ENCODE measurements at regions not wholly inside any gene's neighbourhood (a gene's known extent, or its start where the extent isn't known, plus 50 kb on each side); places are given as distances from the start of the nearest gene placed in this dataset.
"Not testable (repeated sequence)": the region's sequence is repeated elsewhere in the genome, so short reads cannot be mapped to it uniquely, and the experiment has no call there.

DNA sequence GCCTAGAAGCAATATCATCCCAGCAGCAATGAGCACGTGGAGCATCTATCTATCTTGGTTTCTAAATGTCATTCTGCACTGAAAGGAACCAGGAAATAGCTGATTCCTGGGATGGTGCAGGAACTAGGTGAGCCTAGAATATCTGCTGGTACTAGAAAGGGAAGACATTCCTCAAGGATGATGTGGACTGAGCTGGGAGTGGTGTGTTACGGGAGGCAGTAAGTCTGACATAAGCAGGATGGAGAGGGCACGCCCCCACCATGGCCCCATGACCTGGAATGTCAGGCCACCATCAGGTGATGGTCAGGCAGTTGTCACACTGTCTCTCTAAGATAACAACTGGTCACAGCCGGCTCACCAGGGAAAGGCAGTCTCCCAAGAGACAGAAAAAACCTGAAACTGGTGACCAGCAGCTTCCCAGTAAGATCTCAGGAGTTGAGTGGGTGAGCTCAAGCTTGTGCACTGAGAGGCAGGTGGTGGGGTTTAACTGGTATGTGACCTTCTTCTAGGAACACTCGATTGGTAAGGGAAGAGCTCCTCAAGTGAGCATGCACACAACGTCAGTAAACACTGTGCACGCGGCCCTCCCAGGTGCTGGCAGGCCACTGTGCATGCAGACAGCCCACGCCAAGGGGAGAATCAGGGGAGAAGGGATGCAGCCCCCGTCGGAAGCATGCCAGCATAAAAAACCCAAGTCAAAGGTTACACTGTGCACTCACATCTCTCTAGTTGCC lies 148.7 kb downstream of the ADSS2 start:
- no peak for DNase-seq

DNA sequence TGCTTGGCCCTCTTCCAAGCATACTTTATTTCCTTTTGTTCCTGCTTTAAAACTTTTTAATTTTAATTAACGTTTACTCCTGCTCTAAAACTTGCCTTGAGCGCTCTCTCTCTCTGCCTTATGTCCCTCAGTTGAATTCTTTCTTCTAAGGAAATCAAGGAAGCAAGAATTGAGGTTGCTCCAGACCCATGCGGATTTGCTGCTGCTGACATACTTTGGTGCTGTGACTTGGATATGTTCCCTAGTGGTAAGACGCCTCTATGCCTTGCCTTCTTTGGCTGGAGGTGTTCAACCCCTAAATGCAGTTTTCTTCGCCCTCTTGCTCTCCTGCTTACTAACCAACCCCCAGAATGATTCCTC lies 148.1 kb downstream of the ADSS2 start:
- DNase-seq, result no peak

DNA sequence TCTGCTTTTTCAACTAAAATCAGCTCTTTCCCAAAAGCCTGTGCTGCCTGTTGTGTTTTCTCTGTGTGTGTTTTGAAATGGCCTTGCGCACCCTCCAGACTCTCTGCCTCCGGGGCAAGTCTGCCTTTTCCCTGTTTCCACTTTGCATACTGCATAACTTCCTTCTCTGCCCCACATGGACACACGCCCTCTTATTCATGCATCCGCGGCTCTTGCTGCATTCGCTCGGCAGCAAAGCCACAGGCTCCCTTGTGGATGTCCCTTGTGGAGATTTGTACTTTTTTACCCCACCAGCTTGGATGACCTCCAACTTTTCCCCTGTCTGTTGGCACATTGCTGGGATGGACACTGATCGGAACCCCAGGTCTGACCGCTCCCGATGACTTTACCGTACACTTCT lies 147.6 kb downstream of the ADSS2 start:
- no peak for DNase-seq

DNA sequence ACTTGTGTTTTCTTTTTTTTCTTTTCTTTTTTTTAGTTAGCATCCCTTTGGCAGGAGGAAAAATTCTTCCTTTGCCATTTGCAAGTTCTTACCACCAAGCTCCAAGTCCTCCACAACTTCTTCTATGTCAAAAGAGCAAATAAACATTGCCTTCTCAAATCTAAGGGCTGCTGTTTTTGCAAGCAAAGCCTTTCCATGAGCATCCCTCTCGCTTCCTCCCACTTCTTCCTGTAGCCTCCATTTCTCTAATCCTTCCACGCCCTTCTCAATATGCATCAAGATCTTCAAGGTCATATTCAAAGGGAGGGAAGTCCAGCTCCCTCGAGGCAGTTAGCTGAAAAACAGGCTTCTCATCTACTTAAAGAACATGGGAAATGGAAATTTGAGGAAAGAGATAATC lies 147.1 kb downstream of the ADSS2 start:
- no peak for DNase-seq

DNA sequence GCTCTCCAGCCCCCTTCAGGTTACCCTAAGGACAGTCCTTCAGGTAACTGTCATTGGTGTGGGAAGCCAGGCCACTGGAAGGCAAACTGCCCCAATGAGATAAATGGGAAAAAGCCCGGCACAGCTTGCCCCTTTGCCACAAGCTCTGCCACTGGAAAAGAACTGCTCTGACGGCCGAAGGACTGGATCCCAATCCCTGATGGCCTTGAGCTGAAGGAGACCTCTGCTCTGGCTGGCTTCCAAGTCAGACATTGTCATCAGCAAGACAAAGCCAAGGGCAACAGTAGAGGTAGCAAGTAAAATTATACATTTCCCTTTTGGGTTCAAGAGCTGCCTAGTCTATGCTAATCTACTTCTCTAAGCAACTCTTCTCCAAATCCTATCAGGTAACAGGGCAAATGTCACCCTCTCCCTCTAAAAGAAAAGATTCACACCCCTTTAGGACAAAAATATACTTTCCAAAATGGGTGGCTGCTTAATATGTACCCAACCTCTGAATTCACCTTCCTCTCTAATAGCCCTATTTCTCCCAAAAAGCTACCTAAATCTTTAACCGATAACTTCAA lies 145.8 kb downstream of the ADSS2 start:
- DNase-seq, result no peak

DNA sequence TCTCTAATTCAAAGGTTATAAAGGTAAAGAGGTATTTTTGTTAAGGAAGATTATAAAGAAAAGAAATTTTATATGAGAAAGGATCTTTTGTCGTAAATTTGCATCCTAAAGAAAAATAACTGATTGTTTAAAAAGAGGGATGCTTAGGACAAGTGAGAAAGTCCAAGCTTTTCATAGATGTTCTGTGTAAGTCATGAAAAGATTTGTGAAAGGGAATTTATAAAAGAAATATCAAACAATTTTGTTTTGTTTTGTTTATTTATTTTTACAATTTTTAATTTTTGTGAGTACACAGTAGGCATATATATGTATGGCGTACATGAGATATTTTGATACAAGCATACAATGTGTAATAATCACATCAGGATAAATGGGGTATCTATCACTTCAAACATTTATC lies 145.2 kb downstream of the ADSS2 start:
- no peak for DNase-seq

DNA sequence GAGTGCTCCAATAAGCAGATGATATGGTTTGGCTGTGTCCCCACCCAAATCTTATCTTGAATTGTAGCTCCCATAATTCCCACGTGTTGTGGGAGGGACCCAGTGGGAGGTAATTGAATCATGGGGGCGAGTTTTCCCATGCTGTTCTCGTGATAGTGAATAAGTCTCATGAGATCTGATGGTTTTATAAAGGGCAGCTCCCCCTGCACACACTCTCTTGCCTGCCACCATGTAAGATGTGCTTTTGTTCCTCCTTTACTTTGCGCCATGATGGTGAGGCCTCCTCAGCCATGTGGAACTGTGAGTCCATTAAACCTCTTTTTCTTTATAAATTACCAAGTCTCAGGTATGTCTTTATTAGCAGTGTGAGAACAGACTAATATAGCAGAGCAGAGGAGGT lies 142.5 kb downstream of the ADSS2 start:
- DNase-seq, result not testable (repeated sequence)

DNA sequence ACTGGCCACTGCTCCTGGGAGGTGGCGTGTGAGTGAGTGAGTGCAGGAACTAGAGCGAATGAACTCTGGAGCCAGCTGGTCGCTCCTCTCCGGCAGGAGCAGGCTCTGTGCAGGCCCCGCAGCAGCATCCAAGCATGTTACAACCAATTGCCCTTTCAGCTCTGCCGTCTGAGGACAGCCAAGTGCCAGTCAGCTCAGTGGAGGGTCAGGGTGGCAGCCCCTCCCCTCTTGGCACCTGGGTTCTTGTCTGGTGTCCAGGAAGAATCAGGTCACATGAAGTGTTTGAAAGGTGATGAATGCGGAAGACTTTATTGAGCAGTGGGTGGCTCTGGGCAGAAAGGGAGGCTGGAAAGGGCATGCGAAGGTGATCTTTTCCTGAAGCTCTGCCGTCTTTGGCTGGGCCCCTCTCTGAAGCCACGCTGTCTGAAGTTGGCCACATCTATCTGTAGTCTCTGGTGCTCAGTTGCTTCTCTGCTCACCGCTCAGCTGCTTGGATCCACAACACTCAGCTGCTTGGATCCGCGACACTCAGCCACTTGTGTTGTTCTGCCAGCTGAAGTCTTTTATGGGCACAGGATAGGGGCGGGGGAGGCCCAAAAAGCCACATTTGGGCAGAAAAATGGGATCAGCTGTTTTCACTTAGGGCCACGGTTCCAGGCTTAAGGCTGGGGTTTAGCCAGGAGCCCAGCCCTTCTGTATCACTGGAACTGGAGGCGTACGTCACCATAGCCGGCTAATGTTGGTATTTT lies 139.8 kb downstream of the ADSS2 start:
- DNase-seq, result no peak

DNA sequence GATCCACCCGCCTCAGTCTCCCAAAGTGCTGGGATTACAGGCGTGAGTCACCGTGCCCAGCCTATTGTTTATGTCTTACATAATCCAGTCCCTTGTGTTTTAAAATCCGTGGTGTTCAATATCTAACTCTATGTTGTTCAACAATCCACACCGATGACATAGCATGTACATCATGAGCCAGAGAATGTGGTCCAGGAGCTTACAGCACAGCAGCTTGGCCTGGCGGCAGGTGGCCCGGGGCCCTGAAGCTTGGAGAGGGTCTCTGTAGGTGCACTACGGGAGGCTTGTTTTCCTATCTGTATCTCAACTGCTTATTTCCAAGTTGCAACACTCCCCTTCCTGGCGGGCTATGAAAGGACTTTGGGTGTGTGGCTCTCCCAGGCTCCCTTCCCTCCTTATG lies 138.4 kb downstream of the ADSS2 start:
- DNase-seq, result no peak

DNA sequence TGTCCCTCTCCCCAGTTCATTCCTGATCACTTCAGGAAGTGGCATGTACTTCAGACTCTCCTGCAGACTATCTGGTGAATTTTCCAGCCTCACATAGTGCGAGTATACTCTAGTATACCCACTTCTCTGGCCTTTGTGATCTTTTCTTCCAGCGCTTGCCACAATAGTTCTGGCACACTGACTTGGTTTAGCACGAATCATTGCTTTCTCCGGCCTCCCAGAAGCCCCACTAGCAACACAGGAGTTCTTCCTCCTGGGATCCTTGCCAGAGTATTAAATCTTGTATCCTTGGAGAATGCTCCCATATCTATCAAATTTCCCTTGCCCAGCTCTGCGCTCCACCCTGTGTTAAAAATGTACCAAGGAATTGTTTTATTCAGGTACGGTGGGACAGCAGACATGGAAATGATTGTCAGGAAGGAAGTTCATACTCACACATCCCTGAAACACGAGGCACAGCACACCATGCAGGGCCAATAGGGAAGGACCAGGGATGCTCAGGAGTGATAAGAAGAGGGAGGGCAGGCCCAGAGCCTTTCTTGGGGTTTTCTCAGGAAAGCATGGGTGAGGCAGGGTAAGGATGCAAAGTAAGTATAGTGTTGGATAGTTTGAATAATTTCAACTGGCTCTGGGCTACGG lies 136.7 kb downstream of the ADSS2 start:
- no peak for DNase-seq

DNA sequence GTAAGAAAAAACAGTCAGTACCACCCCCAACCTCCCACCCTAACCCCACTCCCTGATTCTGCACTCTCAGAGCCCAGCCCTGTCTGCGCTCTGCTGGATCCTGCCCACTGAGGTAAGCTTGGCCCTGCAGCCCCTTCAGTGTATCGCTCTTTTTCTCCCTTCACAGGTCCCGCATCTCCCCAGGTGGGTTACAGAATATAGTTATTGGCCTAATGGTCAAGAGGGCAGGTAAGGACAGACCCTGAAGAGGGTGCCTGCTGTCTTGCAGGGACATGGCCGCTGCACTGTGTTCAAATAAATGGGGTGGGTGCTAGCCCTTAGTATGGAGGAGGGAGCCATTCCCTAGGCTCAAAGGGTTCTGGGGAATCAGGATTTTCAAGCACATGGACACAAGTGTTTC lies 135.7 kb downstream of the ADSS2 start:
- no peak for DNase-seq

DNA sequence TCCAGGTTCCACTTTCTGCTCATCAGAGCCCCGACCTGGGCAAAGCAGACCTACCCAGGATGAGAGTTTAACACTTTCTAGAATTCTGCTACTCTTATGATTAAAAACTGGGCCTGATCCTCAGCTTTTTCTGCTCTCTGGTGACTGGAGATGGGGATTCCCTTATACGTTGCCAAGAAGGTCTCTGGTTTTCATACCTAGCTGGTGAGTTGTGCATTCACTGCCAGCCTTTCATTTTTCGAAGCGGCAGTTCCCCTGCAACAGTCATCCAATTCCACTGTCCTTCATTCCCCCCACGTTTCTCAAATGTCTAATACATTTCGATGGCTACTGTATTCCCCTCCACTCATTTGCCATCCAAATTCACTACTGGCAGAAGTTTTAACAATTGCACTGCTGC lies 135.3 kb downstream of the ADSS2 start:
- DNase-seq, result no peak

DNA sequence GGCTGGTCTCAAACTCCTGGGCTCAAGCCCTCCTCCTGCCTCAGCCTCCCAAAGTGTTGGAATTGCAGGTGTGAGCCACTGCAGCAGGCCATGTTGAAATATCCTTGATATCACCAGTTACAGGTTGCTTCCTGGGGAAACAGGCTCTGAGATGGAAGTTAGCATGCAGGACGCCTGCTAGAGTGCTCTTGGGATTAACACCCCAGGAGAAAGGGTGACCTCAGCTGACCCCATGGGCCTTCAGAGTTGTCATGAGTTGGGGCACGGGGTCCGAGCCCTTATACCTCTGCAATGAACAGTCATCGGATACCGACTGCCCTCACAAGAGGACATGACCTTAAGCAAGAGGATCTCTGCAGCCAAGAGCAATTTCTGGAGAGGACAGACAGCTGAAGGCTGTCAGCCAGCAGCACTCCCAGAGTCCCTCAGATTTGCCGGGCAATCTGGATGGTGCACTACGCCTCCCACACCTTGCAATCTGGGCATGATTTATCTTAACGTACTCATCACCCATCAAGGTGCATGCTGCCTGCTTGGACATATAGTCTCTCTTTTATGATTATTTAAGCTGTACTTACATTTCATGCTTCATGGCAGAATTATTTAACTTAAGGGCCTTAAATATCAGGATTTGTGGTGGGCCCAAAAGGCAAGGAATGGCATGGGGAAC lies 134.6 kb downstream of the ADSS2 start:
- DNase-seq, result no peak

DNA sequence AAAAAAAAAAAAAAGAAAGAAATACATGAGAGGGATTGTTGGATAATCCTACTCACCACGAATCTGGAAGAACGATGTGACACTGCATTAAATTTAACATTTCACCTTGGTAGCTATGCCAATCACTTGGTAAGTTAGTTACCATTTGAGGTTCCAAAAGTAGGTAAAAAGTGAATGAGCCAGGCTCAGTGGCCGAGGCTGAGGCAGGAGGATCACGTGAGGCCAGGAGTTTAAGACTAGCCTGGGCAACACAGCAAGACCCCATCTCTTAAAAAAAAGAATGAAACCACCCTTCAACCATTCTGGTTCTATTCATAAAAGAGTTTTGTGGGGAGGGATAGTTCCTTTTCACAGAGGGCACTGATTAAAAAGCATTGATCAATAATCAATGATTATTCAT lies 133.6 kb downstream of the ADSS2 start:
- DNase-seq, result no peak

DNA sequence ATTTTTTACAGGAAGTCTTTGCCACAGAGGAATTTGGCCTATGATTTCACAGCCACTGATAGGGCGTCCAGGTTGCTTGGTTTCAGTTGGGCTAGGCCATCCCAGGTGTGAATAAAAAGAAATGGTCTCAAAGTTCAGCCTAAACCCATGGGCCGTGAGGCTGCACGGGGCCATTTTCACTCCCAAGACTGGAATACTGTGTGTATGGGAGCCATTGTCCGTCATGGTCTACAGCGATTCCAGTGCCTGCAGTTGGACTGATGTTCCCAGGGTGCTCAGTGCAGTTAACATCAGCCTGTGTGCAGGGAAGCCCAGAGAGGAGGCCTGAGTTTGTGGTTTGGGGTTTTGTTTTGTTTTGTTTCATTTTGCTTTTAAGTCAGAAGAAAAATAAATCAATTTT lies 133.2 kb downstream of the ADSS2 start:
- no peak for DNase-seq

DNA sequence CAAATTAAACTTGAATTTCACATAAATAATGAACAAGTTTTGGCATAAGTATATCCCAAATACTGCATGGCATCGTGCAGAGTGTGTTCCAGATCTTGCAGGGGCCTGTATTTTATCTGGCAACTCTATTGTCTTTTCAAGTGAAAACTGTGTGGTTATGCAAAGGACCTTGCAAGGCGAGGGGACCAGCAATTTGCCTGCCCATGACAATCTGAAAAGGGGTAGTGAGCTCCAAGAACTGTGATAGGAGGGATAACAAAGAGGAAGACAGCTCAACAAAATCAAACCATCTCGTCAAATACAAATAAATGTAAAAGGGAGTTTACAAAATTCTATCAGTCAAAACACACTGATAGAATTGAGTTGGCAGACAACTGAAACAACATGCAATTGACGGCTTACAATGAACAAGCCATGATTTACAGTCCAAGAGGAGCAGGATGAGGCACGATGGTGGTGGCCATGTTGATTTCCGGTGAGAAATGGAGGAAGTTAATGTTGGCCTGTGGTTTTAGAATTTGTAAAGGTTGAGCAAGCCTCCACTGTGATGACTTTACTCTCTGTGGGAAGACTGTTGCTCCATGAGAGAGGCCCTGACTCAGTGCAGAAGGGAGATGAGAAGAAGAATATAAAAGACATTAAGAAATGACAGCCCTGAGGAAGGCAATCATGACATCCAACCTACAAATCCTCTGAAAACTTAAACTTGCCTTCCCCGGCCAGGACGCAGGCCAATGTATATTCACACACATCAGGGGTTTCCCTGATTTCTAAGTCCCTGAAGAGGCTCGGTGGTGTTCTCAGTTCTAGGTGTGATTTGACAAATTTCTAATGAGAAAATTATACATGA lies 132.2 kb downstream of the ADSS2 start:
- DNase-seq, result peak; percentile 6 to 18

DNA sequence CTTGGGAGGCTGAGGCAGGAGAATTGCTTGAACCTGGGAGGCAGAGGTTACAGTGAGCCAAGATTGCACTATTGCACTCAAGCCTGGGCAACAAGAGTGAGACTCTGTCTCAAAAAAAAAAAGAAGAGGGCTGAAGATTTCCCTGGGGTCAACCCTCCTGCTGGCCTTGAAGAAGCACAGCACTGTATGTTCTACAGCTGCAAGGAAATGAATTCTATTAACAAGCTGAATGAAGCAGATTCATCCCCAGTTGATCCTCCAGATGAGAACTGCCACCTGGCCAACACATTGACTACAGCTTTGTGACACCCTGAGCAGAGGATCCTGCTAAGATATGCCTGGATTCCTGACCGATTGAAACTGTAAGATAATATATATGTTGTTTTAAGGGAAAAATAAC lies 129.5 kb downstream of the ADSS2 start:
- DNase-seq, result no peak

DNA sequence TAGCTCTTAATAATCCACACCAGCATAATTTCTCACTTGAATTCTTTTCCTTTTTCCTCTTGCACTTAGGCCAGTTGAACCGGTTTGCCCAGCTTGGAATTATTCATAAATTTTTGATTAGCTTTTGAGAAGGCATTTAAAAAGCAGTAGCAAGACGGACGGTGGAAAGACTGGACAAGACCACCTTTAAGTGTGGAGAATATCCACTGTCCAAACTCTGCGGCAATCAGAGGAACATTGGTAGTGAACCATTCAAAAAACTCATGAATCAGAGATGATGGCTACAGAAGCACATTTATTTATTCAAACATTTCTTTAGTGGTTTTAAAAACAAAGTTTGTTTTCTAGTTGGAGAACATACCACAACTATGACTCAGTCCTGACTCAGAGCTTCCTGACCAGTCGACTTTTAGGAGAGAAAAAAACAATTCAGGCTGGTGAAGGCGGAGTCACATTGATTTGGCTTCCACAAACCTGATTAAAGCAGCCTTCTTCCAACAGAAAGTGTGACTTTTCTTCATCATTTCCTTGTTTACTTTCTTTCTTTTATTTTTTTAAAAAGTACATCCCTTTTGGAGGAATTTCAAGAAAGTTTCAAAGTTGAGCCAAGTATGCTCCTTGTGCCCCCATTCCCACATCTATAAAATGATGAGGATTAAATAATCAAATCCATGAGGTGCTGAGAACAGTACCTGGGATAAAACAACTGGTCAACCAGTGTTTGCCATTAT lies 128.8 kb downstream of the ADSS2 start:
- DNase-seq, result peak; percentile 43 to 54

DNA sequence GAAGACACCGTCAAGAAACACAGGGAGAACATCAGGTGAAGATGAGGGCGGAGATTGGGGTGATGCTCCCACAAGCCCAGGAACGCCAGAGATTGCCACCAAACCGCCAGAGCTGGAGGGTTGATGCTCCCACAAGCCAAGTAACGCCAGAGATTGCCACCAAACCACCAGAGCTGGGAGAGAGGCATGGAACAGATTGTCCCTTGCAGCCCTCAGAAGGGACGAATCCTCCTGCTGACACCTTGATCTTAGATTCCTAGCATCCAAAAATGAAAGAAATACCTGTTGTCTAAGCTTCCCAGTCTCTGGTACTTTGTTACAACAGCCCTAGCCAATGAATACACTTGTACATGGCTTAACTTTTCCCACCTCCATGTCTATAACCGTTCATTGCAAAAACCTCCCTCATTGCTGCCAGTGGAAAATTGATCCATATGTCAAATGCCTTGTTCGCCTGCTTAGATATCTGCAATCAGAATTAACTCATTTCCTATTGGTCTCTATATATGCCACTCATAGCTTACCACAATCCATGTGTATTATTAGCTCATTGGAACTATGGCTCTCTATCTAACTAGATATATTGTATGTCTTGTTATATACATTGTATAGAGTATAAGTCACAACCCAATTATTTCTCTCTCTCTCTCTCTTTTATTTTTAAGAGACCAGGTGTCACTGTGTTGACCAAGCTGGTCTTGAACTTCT lies 127.4 kb downstream of the ADSS2 start:
- no peak for DNase-seq

DNA sequence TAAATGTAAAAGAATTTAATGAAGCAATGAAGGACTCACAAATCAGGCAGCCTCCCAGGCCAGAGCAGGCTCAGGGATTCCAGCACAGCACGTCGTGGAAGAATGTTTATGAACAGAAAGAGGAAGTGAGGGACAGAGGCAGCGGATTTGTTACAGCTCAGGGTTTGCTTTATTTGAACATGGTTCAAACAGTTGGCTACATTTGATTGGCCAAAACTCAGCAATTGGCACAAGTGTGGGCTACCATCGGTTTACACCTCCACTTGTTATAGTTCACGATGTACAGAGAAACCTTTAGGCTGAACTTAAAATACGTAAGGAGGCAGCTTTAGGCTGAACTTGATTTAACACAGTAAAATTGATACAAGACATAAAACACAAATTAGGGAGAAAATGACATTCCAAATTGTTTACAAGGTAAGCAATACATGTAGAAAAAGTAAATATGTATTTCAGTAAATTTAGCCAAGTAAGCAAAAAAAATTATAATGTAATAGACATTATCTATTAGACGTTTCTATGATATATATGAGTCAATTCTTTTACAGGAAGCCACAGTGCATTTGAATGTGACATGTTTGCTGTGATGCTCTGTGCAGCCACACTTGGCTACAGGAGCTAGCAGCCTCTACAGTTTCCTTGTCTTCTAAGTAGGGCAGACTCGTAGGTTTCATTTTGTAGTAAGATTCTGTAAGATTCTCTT lies 126.5 kb downstream of the ADSS2 start:
- no peak for DNase-seq
